Astrocyte of the cerebellum (primary cell): ENCODE measurements at regions not wholly inside any gene's neighbourhood (a gene's known extent, or its start where the extent isn't known, plus 50 kb on each side); places are given as distances from the start of the nearest gene placed in this dataset.

ENCODE experiments used
- DNase-seq: peaks from one replicate; pipeline ENCODE4 v3.0.0-alpha.2; 2011; ENCODE audit warnings: low read depth
- H3K4me3 ChIP-seq: 2 replicates; pipeline ENCODE4 v1.5.1; 2011; ENCODE audit warnings: mild to moderate bottlenecking, low read depth, low read length, moderate library complexity
- CTCF ChIP-seq: IDR thresholded peaks from 2 replicates; pipeline ENCODE4 v1.5.1; 2012; ENCODE audit warnings: low read length, low read depth, moderate library complexity, mild to moderate bottlenecking; ENCODE audit errors: missing control alignments
- in situ Hi-C: cut with HindIII; loops from 2 replicates; pipeline ENCODE4 v1.10.0; 2017; ENCODE audit warnings: low sequenced_read_pairs

GRCh38 chr14:73768107-73768506, 53.9 kb upstream of the PNMA1 start:
- H3K4me3 ChIP-seq = no peak overlapping the region
- in situ Hi-C loops = no loop called here
- no peak for DNase-seq
- no peak for TF ChIP-seq CTCF

- no peak for TF ChIP-seq CTCF
- DNase-seq = no peak
- in situ Hi-C loops = no loop called here
- no peak overlapping the region for H3K4me3 ChIP-seq
Measured at GRCh38 chr14:73764406-73765280, 50.5 kb upstream of the PNMA1 start.
